Pulmonary artery endothelial cell (primary cell): ENCODE measurements at regions not wholly inside any gene's neighbourhood (a gene's known extent, or its start where the extent isn't known, plus 50 kb on each side); places are given as distances from the start of the nearest gene placed in this dataset.
"Not testable (repeated sequence)": the region's sequence is repeated elsewhere in the genome, so short reads cannot be mapped to it uniquely, and the experiment has no call there.

Experiments used
- DNase-seq: peaks from one replicate; pipeline ENCODE4 v3.0.0-alpha.2; 2011; ENCODE audit warnings: low read depth, low spot score

DNA sequence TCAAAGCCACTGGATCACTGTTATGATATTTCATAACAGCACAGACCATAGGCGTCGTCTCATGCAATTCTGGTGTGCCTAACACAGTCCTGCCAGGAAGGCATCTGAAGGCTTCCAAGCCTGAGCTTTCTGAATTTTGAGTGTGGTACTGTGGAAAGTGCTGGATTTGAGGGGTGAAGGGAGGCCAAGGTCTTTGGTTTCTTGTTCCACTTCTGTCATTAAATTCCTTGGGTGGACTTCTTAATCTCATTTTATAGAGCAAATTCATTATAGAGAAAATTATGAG, 441.3 kb upstream of the PIK3R1 start:
- DNase-seq = no peak

DNA sequence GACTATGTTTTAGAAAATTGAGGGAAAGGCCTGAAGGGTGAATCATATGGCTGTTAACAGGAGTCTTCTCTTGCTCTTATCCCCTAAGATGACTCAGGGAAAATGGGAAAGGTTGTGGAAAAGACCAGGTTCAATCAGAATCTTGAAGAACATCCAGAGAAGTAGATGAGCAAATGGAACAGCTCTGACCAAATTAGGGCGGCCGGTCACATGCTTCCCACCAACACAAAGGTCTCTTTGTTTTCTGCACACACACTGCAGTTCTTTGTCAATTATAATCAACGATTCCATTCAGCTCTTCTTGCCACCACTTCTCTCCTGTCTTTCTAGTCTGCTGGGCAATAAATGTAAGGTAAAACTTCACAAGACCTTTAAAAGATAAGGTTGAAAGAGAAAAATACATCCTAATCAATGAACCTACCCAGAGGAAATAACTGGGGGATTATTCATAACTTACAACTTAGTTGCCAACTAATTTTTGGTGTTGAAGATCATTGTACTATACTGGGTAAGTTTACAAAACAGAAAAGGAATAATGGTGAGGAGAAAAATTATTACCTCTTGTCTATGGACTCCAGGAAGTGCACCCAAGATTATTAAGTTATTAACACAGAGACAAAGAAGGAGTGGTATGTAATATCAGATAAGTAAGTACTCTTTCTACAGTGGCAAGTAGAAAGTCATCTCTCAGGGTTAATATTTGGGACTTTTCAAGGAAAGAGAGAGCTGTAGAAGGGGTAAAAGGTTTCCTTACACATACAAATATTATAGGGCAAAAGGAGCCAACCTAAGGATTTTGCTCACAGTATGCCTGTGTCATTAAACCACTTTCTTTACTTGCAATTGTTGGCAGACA, 441.9 kb upstream of the PIK3R1 start:
- no peak for DNase-seq

DNA sequence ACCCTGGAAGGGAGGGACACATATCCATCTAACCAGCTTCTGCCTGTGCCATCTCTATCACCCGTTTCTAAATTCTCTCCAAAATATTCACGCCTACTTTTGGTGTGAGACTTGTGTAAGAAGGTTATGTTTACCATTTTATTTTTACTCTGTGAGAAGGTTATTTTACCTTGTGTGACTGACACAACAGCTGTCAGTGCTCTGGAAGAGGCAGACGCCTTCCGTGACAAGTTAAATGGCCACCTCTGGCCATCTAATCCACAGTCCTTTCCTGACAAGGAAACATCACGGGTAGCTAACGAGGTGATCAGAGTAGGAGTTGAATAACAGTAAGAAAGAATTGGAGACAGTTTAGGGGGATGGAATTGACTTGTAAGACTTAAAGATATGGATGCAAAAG, 443.8 kb upstream of the PIK3R1 start:
- DNase-seq = no peak

DNA sequence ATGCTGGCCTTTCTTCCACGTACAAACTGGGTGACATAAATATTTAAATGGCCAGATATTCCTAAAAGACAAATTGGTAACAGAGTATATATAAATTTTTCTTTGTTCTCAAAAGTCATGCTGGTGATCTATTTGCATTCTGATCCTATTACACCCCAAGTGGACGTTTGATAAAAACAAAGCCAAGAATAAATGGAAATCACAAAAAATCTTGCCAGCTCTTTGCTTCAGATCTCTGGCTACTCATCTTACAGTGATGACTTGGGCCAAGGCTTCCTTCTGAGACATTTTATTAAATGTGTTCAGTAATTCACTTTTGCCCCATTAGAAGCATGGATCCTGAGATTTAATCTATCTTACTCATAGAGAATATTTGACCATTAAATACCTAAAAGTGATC, 444.3 kb upstream of the PIK3R1 start:
- no peak for DNase-seq

DNA sequence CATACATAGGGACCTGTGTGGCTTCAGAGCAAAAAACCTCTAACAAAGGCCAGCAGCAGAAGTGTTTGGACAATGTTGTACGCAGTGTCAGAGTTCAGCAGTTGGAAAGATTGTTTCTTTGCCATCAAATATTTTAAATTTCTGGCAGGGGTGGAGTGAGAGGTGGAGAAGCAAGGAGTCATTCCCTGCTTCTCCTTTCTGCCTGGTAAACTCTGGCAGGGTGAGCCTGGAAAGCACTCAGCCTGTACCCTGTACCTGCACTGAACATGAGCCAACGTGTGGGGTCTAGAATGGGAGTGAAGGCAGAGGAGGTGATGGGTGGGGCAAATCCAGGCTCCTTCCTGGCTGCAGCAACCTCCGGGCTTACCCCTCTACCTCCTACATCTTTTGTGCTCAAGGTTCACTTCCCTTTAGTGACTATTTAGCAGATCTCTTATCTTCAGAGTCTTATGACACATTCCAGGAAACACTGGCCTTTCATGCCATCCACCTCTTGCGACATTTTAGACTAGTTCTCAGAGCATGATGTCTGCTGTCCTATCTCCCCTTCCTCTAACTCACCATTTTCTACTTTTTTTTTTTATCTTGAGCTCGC, 445.0 kb upstream of the PIK3R1 start:
- DNase-seq = no peak

DNA sequence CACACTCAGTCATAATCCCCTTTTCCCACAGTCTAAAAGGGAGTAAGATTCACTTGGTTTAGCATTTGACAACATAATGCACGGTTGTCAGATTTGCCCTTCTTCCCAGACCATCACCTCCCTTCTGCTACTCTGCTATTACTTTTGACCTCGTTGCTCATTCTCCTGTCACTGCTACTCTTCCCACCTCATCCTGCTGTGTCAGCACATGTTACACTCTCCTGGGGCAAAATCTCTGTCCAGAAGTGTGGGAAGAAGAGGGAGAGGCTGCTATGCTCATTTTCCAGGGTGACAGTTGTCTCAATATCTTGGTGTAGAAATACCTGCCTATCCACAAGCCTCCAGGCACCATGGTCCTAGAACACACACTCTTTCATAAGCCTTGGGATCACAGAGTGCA, 449.9 kb upstream of the PIK3R1 start:
- DNase-seq = no peak

DNA sequence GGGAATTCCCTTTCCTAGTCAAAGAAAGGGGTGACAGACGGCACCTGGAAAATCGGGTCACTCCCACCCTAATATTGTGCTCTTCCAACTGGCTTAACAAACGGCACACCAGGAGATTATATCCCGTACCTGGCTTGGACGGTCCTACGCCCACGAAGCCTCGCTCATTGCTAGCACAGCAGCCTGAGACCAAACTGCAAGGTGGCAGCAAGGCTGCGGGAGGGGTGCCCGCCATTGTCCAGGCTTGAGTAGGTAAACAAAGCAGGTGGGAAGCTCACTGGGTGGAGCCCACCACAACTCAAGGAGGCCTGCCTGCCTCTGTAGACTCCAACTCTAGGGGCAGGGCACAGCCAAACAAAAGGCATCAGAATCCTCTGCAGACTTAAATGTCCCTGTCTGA, 457.8 kb upstream of the PIK3R1 start:
- DNase-seq = not testable (repeated sequence)

DNA sequence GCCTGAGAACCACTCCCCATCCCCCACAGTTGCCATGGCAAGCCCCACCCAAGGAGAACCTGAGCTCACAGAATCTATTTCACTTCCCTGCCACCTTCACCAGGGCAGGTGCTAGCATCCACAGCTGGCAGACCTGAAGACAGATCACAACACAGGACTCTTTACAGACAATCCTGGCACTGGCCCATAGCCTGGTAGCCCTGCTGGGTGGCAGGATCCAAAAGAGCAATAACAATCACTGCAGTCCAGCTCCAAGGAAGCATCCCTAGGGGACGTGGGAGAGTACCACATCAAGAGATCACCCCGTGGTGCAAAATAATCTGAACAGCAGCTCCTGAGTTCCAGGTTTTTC, 463.2 kb upstream of the PIK3R1 start:
- DNase-seq = no peak

DNA sequence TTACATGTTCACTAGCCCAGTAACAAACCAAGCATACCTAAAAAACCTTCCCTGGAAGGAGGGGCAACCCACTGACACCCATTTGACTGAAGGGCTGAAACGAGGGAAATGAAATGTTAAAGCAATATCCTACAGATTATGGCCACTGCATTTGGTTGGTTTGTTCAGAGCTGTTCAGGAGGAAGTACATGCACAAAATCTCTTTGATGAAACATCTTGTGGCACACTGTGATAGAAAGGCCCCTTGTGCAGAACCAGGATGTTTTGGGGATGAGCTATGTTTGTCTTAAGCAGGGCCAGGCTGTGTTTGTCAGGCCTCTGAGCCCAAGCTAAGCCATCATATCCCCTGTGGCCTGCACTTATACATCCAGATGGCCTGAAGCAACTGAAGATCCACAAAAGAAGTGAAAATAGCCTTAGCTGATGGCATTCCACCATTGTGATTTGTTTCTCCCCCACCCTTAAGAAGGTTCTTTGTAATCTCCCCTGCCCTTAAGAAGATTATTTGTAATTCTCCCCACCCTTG, 467.3 kb upstream of the PIK3R1 start:
- DNase-seq = no peak

DNA sequence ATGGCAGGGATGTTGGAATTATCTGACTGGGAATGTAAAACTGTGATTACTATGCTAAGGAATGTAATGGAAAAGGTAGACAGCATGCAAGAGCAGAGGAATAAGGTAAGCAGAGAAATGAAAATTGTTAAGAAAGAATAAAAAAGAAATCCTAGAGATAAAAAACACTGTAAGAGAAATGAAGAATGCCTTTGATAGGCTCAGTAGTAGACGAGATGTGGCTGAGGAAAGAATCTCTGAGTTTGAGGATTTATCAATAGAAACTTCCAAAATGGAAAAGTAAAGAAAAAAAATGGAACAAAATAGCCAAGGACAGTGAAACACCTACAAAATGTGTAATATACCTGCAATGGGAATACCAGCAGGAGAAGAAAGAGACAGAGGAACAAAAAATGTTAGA, 468.5 kb upstream of the PIK3R1 start:
- DNase-seq = no peak

DNA sequence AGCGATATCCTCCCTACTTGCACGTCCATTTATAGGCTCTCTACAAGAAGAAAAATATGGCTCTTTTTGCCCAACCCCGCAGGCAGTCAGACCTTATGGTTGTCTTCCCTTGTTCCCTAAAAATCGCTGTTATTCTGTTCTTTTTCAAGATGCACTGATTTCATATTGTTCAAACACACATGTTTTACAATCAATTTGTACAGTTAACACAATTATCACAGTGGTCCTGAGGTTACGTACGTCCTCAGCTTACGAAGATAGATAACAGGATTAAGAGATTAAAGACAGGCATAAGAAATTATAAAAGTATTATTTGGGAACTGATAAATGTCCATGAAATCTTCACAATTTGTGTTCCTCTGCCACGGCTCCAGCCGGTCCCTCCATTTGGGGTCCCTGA, 468.9 kb upstream of the PIK3R1 start:
- DNase-seq = not testable (repeated sequence)

DNA sequence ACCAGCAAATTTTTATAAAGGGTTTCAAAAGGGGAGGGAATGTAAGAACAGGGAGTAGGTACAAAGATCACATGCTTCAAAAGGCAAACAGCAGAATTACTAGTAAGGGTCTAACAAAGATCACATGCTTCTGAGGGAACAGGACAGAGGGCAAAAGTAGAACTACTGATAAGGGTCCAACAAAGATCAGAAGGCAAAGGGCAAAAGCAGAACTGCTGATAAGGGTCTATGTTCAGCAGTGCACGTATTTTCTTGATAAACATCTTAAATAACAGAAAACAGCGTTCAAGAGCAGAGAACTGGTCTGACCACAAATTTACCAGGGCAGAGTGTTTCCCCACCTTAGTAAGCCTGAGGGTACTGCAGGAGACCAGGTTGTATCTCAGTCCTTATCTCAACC, 469.5 kb upstream of the PIK3R1 start:
- DNase-seq = no peak

DNA sequence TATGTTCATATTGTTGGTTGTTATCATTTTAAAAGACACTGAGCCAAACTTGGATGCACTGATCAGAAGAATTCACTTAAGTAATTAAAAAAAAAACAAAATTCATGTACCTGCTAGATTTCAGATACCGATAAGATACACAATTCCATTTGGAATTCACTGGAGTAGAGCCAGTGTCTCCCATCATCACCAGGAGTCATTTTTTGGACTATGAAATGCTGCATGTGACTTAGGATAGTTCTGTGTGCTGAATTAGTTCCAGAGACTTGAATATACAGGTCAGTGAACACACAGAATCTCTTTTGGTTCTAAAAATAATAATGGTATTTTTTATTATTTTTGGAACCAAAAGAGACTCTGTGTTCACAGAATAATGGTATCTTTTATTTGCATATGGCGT, 482.6 kb upstream of the PIK3R1 start:
- no peak for DNase-seq

DNA sequence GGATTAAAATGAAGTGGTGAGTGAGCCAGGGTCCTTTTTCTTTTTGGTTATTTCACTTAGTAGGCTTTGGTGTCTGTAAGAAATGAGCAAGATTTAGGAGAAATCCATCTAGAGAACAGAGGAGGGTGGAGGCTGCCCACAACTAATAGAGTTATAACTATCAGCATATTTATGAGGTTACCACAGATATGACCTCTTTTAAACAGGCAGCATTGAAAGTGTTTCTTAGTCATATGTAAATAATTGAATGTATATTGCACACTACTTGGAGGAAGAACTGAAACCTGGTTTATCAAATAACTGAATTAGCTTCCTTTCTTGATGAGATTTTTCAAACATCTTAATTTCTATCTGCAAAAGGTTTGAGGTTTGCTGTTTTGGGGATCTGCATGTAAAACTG, 483.1 kb upstream of the PIK3R1 start:
- no peak for DNase-seq

DNA sequence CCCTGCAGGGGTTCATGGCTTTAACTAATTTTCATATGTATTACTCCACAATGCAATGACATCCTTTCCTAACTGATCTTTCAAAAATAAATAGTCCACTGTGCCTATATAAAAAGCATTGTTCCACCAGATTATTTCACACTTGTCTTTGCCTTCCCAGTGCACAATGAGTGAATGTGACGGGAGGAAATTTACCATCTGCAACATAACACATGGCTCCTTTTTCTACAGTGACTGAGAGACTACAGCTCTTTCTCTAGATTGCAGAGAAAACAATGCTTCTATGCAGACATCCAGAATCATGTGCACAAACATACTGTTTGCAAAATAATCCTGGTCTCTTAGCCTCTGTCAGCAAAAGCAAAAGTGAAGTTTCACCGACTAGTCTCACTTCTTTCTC, 483.7 kb upstream of the PIK3R1 start:
- no peak for DNase-seq

DNA sequence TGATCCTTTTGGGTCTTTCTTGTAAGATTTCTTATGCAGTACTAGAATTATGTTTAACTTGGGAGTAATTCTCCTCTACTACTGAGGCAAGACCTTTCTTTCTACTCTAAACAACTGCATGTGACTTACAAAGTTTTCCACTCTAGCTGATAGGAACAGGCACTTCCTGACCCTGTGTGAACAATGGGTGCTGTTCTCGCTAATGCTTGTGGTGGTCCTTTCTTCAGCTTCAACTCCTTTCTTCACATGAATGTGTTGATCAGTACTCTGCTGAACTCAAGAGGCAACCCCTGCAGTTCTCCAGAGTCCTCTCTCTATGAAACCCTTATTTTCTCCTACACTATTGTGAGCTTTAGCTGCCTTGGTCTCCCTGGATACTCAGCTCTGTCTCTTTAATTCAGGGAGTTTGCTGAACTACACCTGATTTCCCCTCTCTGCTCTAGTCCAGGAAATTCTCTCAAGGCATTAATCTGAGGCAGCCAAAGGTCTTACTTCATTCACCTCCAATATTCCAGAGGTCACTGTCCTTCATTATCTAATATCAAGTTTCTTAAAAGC, 484.6 kb upstream of the PIK3R1 start:
- no peak for DNase-seq

DNA sequence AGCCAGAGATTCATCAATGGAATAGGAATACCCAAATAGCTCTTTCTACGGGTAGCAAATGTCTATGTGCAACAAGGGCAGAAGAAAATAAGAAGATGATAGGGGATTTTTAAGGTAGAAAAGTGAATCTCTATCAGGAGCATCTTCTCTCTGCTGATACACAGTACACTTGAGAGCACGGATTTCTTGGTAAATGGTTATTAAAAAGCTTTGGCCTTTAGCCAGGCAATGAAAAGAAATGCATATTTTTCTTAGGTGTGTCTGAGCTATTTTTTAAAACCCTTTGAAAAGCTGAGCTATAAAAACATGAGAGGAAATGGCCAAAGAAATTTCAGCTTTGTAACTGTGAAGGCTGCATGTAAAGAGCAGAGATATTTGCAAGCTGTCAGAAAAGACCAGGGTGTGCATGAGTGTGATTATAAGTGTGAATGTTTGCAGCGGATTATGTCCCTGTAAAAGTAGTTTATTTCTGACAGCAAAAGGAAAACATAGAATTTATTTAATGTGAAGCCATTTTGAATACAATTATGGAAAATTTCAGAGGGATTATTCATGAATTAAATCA, 487.1 kb upstream of the PIK3R1 start:
- no peak for DNase-seq

DNA sequence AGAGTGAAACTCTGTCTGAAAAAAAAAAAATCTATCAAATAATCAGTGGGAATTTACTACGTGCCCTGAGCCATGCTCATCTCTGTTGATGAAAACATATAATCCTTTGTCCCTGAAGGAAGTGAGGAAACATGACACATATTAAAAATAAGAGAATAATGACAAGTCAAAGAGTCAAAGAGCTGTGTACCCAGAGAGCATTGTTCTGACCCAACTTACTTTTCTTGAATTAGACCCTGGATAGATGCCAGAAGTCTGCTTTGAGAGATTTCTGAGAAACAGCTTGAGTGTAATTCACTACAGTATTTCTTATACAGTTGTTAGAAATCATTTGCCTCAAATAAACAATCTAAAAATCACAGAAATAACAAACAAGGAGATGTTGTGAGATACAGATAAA, 490.0 kb upstream of the PIK3R1 start:
- DNase-seq = peak; percentile 39

DNA sequence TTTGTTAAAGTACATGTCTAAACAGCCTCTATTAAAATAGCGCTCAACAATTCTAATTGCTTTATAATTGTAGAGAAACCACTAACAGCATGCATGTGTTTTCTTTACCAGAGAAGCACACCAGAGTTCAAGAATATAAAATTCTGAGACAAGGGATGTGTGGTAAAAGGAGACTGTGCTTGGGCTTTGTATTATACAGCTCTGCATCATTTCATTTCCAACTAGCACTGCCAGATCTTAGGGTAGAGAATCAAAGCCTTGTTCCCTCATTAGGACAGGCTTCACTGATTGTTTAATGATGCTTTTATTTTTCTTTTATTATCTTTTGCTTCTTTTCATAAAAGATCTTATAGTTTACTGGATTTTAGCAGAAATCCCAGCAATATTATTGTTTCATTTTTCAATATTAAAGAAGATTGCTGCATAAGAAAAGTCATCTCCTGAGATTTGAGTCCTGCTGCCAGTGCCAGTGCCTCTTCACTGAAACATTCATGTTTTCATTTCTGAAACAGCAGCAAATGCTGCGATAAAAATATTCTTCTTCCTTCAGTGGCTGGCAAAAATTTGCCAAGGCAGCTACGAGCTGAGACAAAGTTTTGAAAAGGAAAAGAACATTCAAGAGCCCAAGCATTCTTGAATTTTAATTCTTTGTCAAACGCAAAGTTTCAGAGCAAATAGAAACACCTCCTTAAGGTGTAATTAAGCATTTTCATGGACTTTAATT, 491.0 kb upstream of the PIK3R1 start:
- no peak for DNase-seq

DNA sequence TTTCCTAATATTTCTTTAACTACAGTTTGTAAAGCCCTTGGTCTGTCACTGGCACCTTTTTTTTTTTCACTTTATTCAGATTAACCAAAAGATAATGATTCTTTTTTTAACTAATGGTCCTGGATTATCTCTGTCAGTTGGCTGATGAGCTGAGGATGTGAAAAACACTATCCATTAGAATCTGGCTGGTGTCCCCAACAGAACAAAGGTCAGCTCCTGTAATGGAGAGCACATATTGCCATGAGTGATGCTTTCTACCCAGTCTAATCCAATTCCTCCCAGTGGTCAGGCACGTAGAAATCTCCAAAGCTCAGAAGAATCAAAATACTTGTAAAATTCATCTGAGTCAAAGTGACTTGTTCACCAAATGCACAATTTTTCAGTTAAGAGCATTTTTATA, 491.7 kb upstream of the PIK3R1 start:
- DNase-seq = no peak

DNA sequence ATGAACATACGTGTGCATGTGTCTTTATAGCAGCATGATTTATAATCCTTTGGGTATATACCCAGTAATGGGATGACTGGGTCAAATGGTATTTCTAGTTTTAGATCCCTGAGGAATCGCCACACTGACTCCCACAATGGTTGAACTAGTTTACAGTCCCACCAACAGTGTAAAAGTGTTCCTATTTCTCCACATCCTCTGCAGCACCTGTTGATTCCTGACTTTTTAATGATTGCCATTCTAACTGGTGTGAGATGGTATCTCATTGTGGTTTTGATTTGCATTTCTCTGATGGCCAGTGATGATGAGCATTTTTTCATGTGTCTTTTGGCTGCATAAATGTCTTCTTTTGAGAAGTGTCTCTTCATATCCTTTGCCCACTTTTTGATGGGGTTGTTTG, 493.0 kb upstream of the PIK3R1 start:
- DNase-seq = not testable (repeated sequence)

DNA sequence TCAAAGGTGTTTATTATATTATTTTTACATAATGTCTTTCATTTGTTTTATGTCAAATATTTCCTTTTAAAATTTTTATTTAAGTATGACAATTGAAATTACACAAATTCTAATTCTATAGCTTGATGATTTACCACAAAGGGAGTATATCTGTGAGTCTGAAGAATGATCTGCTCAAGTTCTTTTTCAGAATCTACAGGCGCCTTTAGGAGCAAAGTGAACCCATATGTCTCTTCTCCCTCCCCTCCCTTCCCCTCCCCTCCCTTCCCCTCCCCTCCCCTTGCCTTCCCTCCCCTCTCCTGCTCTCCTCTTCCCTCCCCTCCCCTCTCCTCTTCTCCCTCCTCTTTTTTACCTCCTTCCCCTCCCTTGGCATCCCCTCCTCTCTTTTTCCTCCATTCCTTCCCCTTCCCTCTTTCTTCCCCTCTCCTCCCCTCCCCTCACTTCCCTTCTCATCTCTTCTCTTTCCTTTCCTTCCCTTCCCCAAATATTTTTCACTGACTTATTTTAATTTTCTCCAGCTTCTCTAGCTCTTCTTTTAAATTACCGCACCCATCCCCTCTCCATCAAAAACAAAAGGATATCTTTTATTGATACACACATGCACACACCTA, 495.3 kb upstream of the PIK3R1 start:
- DNase-seq = no peak
